SK-N-SH treated with all-trans-retinoic acid at 6 μM for 48 hours (cell line): ENCODE measurements at regions not wholly inside any gene's neighbourhood (a gene's known extent, or its start where the extent isn't known, plus 50 kb on each side); places are given as distances from the start of the nearest gene placed in this dataset.

ENCODE experiments used
- ATAC-seq: fragments of 200-7000 bp; cut with Tn5 transposase; 3 replicates; pipeline ENCODE4 v1.9.1; 2020; ENCODE audit warnings: mild to moderate bottlenecking, moderate library complexity
- BACH2 ChIP-seq: fragments of 250-450 bp; sonication (Bioruptor Pico); IDR thresholded peaks from 2 replicates; pipeline ENCODE4 v1.9.0; 2021; ENCODE audit warnings: mild to moderate bottlenecking, borderline replicate concordance
- CREB5 ChIP-seq: fragments of 250-450 bp; sonication (Bioruptor Pico); IDR thresholded peaks from 2 replicates; pipeline ENCODE4 v1.5.1; 2020; ENCODE audit warnings: low read depth, mild to moderate bottlenecking, moderate library complexity
- CSDC2 ChIP-seq: fragments of 250-450 bp; sonication (Bioruptor Pico); IDR thresholded peaks from 2 replicates; pipeline ENCODE4 v1.5.0; 2020; ENCODE audit warnings: mild to moderate bottlenecking, moderate library complexity
- CSRNP3 ChIP-seq: fragments of 250-450 bp; sonication (Bioruptor Pico); IDR thresholded peaks from 2 replicates; pipeline ENCODE4 v1.5.1; 2021; ENCODE audit warnings: mild to moderate bottlenecking, moderate library complexity
- ISL1 ChIP-seq: fragments of 250-450 bp; sonication (Bioruptor Pico); IDR thresholded peaks from 2 replicates; pipeline ENCODE4 v2.1.2; 2022; ENCODE audit warnings: mild to moderate bottlenecking, moderate library complexity
- OSR1 ChIP-seq: fragments of 250-450 bp; sonication (Bioruptor Pico); IDR thresholded peaks from 2 replicates; pipeline ENCODE4 v1.8.0; 2022; ENCODE audit warnings: moderate library complexity, mild to moderate bottlenecking, inconsistent platforms
- POU6F1 ChIP-seq: fragments of 250-450 bp; sonication (Bioruptor Pico); IDR thresholded peaks from 2 replicates; pipeline ENCODE4 v1.8.0; 2021; ENCODE audit warnings: low read depth, mild to moderate bottlenecking, moderate library complexity, borderline replicate concordance
- PPARA ChIP-seq: fragments of 250-450 bp; sonication (Bioruptor Pico); IDR thresholded peaks from 2 replicates; pipeline ENCODE4 v1.5.0; 2020; ENCODE audit warnings: mild to moderate bottlenecking, borderline replicate concordance
- RARB ChIP-seq: fragments of 250-450 bp; sonication (Bioruptor Pico); IDR thresholded peaks from 2 replicates; pipeline ENCODE4 v1.8.0; 2021; ENCODE audit warnings: mild to moderate bottlenecking, moderate library complexity
- SNAI2 ChIP-seq: fragments of 250-450 bp; sonication (Bioruptor Pico); IDR thresholded peaks from 2 replicates; pipeline ENCODE4 v1.5.0; 2020; ENCODE audit warnings: mild to moderate bottlenecking, moderate library complexity
- TCF4 ChIP-seq: fragments of 250-450 bp; sonication (Bioruptor Pico); IDR thresholded peaks from 2 replicates; pipeline ENCODE4 v1.8.0; 2021; ENCODE audit warnings: mild to moderate bottlenecking, moderate library complexity, borderline replicate concordance
- TOX ChIP-seq: fragments of 250-450 bp; sonication (Bioruptor Pico); IDR thresholded peaks from 2 replicates; pipeline ENCODE4 v1.8.0; 2021; ENCODE audit warnings: mild to moderate bottlenecking, moderate library complexity, borderline replicate concordance
- ZC3H10 ChIP-seq: fragments of 250-450 bp; sonication (Bioruptor Pico); IDR thresholded peaks from 2 replicates; pipeline ENCODE4 v1.5.1; 2021; ENCODE audit warnings: mild to moderate bottlenecking, moderate library complexity
- ZFP3 ChIP-seq: fragments of 250-450 bp; sonication (Bioruptor Pico); IDR thresholded peaks from 2 replicates; pipeline ENCODE4 v1.5.0; 2020; ENCODE audit warnings: mild to moderate bottlenecking, moderate library complexity
- ZFP30 ChIP-seq: fragments of 450-650 bp; formaldehyde crosslinking; IDR thresholded peaks from 2 replicates; pipeline ENCODE4 v1.5.0; 2022; ENCODE audit warnings: mild to moderate bottlenecking, moderate library complexity
- ZNF565 ChIP-seq: fragments of 450-650 bp; formaldehyde crosslinking; conservative IDR thresholded peaks from 2 replicates; pipeline ENCODE4 v1.5.0; 2020; ENCODE audit warnings: low read depth, mild to moderate bottlenecking, moderate library complexity
- ZNF70 ChIP-seq: fragments of 450-650 bp; formaldehyde crosslinking; IDR thresholded peaks from 2 replicates; pipeline ENCODE4 v1.5.0; 2020; ENCODE audit warnings: mild to moderate bottlenecking, moderate library complexity
- ZNF8 ChIP-seq: fragments of 450-650 bp; formaldehyde crosslinking; IDR thresholded peaks from 2 replicates; pipeline ENCODE4 v1.5.0; 2020; ENCODE audit warnings: mild to moderate bottlenecking, moderate library complexity
- TF ChIP-seq, protein P1 (sequence below): fragments of 250-450 bp; sonication (Bioruptor Pico); IDR thresholded peaks from 2 replicates; pipeline ENCODE4 v1.8.0; 2020; ENCODE audit warnings: mild to moderate bottlenecking, moderate library complexity, borderline replicate concordance
- TF ChIP-seq, protein P2 (sequence below): fragments of 250-450 bp; sonication (Bioruptor Pico); IDR thresholded peaks from 2 replicates; pipeline ENCODE4 v1.5.0; 2020; ENCODE audit warnings: mild to moderate bottlenecking, moderate library complexity

- no peak for ATAC-seq
- TF ChIP-seq TOX = no peak
- TF ChIP-seq, protein P1, sequence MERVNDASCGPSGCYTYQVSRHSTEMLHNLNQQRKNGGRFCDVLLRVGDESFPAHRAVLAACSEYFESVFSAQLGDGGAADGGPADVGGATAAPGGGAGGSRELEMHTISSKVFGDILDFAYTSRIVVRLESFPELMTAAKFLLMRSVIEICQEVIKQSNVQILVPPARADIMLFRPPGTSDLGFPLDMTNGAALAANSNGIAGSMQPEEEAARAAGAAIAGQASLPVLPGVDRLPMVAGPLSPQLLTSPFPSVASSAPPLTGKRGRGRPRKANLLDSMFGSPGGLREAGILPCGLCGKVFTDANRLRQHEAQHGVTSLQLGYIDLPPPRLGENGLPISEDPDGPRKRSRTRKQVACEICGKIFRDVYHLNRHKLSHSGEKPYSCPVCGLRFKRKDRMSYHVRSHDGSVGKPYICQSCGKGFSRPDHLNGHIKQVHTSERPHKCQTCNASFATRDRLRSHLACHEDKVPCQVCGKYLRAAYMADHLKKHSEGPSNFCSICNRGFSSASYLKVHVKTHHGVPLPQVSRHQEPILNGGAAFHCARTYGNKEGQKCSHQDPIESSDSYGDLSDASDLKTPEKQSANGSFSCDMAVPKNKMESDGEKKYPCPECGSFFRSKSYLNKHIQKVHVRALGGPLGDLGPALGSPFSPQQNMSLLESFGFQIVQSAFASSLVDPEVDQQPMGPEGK (CRISPR knock-in tag) = no peak
- TF ChIP-seq ZNF70 (CRISPR knock-in tag) = no peak
- no peak for TF ChIP-seq CREB5
- TF ChIP-seq, protein P2, sequence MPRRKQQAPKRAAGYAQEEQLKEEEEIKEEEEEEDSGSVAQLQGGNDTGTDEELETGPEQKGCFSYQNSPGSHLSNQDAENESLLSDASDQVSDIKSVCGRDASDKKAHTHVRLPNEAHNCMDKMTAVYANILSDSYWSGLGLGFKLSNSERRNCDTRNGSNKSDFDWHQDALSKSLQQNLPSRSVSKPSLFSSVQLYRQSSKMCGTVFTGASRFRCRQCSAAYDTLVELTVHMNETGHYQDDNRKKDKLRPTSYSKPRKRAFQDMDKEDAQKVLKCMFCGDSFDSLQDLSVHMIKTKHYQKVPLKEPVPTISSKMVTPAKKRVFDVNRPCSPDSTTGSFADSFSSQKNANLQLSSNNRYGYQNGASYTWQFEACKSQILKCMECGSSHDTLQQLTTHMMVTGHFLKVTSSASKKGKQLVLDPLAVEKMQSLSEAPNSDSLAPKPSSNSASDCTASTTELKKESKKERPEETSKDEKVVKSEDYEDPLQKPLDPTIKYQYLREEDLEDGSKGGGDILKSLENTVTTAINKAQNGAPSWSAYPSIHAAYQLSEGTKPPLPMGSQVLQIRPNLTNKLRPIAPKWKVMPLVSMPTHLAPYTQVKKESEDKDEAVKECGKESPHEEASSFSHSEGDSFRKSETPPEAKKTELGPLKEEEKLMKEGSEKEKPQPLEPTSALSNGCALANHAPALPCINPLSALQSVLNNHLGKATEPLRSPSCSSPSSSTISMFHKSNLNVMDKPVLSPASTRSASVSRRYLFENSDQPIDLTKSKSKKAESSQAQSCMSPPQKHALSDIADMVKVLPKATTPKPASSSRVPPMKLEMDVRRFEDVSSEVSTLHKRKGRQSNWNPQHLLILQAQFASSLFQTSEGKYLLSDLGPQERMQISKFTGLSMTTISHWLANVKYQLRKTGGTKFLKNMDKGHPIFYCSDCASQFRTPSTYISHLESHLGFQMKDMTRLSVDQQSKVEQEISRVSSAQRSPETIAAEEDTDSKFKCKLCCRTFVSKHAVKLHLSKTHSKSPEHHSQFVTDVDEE (CRISPR knock-in tag) = no peak
- no peak for TF ChIP-seq ZFP30 (CRISPR knock-in tag)
- no peak for TF ChIP-seq CSRNP3 (CRISPR knock-in tag)
- TF ChIP-seq ZFP3 (CRISPR knock-in tag) = no peak
- no peak for TF ChIP-seq RARB
- TF ChIP-seq POU6F1 (CRISPR knock-in tag) = no peak
- TF ChIP-seq ZC3H10 = no peak
- no peak for TF ChIP-seq BACH2
These were observed 395.3 kb upstream of the CPEB2 start for GRCh38 chr4:14607001-14607400.

DNA sequence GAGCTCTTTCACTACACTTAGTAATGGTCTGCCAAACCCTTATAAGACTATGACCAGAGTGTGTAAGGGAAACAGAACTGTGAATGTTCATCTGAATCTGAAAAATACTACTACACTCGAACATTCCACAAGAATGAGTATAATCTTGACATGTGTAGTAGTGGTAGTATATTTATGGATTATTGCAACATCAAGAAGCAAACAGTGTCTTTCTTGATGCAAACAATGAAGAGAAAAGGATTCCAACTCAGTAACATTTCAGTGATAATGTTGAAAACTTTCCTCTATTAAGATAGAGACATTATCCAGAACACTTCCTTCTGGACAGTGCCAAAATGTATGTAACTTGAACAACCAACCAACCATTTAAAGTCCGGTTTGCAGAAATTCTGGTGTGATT is 394.7 kb upstream of the CPEB2 start:
- no peak for TF ChIP-seq CSRNP3 (CRISPR knock-in tag)
- ATAC-seq = no peak

GRCh38 chr4:14608630-14609029 is 393.7 kb upstream of the CPEB2 start:
- ATAC-seq = no peak
- TF ChIP-seq OSR1 = no peak
- TF ChIP-seq ZC3H10 = no peak
- TF ChIP-seq CSDC2 (CRISPR knock-in tag) = no peak
- TF ChIP-seq, protein P1 (CRISPR knock-in tag) = no peak
- TF ChIP-seq ZNF70 (CRISPR knock-in tag) = no peak
- TF ChIP-seq CSRNP3 (CRISPR knock-in tag) = no peak
- TF ChIP-seq SNAI2 = no peak
- no peak for TF ChIP-seq BACH2
- no peak for TF ChIP-seq TOX
- no peak for TF ChIP-seq CREB5
- no peak for TF ChIP-seq POU6F1 (CRISPR knock-in tag)
- TF ChIP-seq ZNF565 = no peak
- no peak for TF ChIP-seq ISL1
- TF ChIP-seq ZNF8 (CRISPR knock-in tag) = no peak
- TF ChIP-seq TCF4 (CRISPR knock-in tag) = no peak
- no peak for TF ChIP-seq PPARA (CRISPR knock-in tag)
